HEK293 (cell line): ENCODE measurements at regions not wholly inside any gene's neighbourhood (a gene's known extent, or its start where the extent isn't known, plus 50 kb on each side); places are given as distances from the start of the nearest gene placed in this dataset.
"Not testable (repeated sequence)": the region's sequence is repeated elsewhere in the genome, so short reads cannot be mapped to it uniquely, and the experiment has no call there.

Experiments used
- KLF10 ChIP-seq: fragments of 450-650 bp; IDR thresholded peaks from 2 replicates; pipeline ENCODE4 v1.5.1; 2018; ENCODE audit warnings: missing biosample characterization, mild to moderate bottlenecking, missing genetic modification characterization
- ZNF112 ChIP-seq: fragments of 450-650 bp; formaldehyde crosslinking; IDR thresholded peaks from 2 replicates; pipeline ENCODE4 v1.5.0; 2017; ENCODE audit warnings: missing biosample characterization, missing genetic modification characterization
- ZNF23 ChIP-seq: fragments of 450-650 bp; formaldehyde crosslinking; IDR thresholded peaks from 2 replicates; pipeline ENCODE4 v1.5.1; 2016; ENCODE audit warnings: missing biosample characterization, missing genetic modification characterization, borderline replicate concordance
- ZNF791 ChIP-seq: fragments of 450-650 bp; formaldehyde crosslinking; IDR thresholded peaks from 2 replicates; pipeline ENCODE4 v1.5.1; 2016; ENCODE audit warnings: missing biosample characterization, missing genetic modification characterization
- TF ChIP-seq, protein P1 (sequence below): fragments of 450-650 bp; formaldehyde crosslinking; IDR thresholded peaks from 2 replicates; pipeline ENCODE4 v1.5.1; 2017; ENCODE audit warnings: missing biosample characterization, missing genetic modification characterization
- TF ChIP-seq, protein P2 (sequence below): fragments of 450-650 bp; formaldehyde crosslinking; IDR thresholded peaks from 2 replicates; pipeline ENCODE4 v1.5.1; 2016; ENCODE audit warnings: missing biosample characterization, missing genetic modification characterization
- TF ChIP-seq, protein P3 (sequence below): fragments of 450-650 bp; formaldehyde crosslinking; IDR thresholded peaks from 2 replicates; pipeline ENCODE4 v1.5.1; 2016; ENCODE audit warnings: missing biosample characterization, missing genetic modification characterization

DNA sequence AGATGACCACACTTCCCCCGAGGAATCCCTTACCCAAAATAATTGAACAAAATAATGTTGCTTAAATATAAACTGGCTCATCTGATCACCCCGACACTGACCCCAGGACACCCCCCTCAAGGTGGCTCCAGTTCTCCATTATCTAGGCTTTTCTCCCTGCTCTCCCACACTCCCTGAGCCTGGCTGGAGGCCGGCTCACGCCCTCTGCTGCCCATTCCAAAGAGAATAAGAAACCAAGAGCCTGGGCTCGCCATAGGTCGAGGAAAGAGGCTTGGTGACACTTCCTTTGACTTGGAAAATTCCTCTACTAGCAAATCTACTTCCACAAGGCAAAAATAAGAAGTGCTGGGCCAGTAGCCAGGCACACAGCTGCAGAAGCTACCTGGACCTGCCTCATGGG, 63.3 kb upstream of the OR4C13 start:
- TF ChIP-seq, protein P1, sequence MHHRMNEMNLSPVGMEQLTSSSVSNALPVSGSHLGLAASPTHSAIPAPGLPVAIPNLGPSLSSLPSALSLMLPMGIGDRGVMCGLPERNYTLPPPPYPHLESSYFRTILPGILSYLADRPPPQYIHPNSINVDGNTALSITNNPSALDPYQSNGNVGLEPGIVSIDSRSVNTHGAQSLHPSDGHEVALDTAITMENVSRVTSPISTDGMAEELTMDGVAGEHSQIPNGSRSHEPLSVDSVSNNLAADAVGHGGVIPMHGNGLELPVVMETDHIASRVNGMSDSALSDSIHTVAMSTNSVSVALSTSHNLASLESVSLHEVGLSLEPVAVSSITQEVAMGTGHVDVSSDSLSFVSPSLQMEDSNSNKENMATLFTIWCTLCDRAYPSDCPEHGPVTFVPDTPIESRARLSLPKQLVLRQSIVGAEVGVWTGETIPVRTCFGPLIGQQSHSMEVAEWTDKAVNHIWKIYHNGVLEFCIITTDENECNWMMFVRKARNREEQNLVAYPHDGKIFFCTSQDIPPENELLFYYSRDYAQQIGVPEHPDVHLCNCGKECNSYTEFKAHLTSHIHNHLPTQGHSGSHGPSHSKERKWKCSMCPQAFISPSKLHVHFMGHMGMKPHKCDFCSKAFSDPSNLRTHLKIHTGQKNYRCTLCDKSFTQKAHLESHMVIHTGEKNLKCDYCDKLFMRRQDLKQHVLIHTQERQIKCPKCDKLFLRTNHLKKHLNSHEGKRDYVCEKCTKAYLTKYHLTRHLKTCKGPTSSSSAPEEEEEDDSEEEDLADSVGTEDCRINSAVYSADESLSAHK = not testable (repeated sequence)
- TF ChIP-seq ZNF791, KLF10, ZNF23, ZNF112 (tag by site-specific recombination): not testable (repeated sequence)
- TF ChIP-seq, protein P2, sequence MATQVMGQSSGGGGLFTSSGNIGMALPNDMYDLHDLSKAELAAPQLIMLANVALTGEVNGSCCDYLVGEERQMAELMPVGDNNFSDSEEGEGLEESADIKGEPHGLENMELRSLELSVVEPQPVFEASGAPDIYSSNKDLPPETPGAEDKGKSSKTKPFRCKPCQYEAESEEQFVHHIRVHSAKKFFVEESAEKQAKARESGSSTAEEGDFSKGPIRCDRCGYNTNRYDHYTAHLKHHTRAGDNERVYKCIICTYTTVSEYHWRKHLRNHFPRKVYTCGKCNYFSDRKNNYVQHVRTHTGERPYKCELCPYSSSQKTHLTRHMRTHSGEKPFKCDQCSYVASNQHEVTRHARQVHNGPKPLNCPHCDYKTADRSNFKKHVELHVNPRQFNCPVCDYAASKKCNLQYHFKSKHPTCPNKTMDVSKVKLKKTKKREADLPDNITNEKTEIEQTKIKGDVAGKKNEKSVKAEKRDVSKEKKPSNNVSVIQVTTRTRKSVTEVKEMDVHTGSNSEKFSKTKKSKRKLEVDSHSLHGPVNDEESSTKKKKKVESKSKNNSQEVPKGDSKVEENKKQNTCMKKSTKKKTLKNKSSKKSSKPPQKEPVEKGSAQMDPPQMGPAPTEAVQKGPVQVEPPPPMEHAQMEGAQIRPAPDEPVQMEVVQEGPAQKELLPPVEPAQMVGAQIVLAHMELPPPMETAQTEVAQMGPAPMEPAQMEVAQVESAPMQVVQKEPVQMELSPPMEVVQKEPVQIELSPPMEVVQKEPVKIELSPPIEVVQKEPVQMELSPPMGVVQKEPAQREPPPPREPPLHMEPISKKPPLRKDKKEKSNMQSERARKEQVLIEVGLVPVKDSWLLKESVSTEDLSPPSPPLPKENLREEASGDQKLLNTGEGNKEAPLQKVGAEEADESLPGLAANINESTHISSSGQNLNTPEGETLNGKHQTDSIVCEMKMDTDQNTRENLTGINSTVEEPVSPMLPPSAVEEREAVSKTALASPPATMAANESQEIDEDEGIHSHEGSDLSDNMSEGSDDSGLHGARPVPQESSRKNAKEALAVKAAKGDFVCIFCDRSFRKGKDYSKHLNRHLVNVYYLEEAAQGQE = not testable (repeated sequence)
- TF ChIP-seq, protein P3, sequence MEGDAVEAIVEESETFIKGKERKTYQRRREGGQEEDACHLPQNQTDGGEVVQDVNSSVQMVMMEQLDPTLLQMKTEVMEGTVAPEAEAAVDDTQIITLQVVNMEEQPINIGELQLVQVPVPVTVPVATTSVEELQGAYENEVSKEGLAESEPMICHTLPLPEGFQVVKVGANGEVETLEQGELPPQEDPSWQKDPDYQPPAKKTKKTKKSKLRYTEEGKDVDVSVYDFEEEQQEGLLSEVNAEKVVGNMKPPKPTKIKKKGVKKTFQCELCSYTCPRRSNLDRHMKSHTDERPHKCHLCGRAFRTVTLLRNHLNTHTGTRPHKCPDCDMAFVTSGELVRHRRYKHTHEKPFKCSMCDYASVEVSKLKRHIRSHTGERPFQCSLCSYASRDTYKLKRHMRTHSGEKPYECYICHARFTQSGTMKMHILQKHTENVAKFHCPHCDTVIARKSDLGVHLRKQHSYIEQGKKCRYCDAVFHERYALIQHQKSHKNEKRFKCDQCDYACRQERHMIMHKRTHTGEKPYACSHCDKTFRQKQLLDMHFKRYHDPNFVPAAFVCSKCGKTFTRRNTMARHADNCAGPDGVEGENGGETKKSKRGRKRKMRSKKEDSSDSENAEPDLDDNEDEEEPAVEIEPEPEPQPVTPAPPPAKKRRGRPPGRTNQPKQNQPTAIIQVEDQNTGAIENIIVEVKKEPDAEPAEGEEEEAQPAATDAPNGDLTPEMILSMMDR (tag by site-specific recombination) = not testable (repeated sequence)
